Spleen (tissue), 11 donors: ENCODE measurements at regions not wholly inside any gene's neighbourhood (a gene's known extent, or its start where the extent isn't known, plus 50 kb on each side); places are given as distances from the start of the nearest gene placed in this dataset.

Experiments used
- DNase-seq: peaks from one replicate; pipeline ENCODE4 v3.0.0-alpha.2; 2020
- H3K27ac ChIP-seq, 8 donors: fragments of 200-600 bp; sonication (generic) in 7 of 8; 1 replicate in 4 of 8; 2 replicates in 4 of 8; pipeline versions ENCODE4 v1.5.0 to v1.8.0; 2016 to 2021; ENCODE audit warnings: inconsistent platforms in 4 of 8, mild to moderate bottlenecking in 4 of 8, moderate library complexity in 1 of 8
- H3K27me3 ChIP-seq, 7 donors: fragments of 200-600 bp; sonication (generic) in 6 of 7; replicated peaks in 1 of 7; 1 replicate in 4 of 7; 2 replicates in 3 of 7; pipeline versions ENCODE4 v1.5.0 to v1.8.0; 2016 to 2021; ENCODE audit warnings: inconsistent platforms in 3 of 7, mild to moderate bottlenecking in 1 of 7
- H3K36me3 ChIP-seq, 6 donors: fragments of 200-600 bp; sonication (generic) in 5 of 6; 1 replicate in 4 of 6; 2 replicates in 2 of 6; pipeline versions ENCODE4 v1.5.0 to v1.8.0; 2016 to 2021; ENCODE audit warnings: inconsistent platforms in 2 of 6
- H3K4me1 ChIP-seq, 6 donors: fragments of 200-600 bp; sonication (generic) in 5 of 6; 1 replicate in 3 of 6; 2 replicates in 3 of 6; pipeline versions ENCODE4 v1.5.0 to v1.8.0; 2016 to 2021; ENCODE audit warnings: inconsistent platforms in 3 of 6
- H3K4me3 ChIP-seq, 8 donors: fragments of 200-600 bp; sonication (generic) in 7 of 8; 1 replicate in 4 of 8; 2 replicates in 4 of 8; pipeline versions ENCODE4 v1.5.0 to v1.8.0; 2016 to 2021; ENCODE audit warnings: inconsistent platforms in 4 of 8, mild to moderate bottlenecking in 4 of 8, moderate library complexity in 2 of 8
- H3K9me3 ChIP-seq, 8 donors: fragments of 200-600 bp; sonication (generic) in 7 of 8; 1 replicate in 4 of 8; 2 replicates in 4 of 8; pipeline versions ENCODE4 v1.5.0 to v1.8.0; 2016 to 2021; ENCODE audit warnings: inconsistent platforms in 4 of 8
- POLR2A ChIP-seq, 3 donors: fragments of 450-650 bp; IDR thresholded peaks; one replicate each; pipeline ENCODE4 v1.5.1; 2017; ENCODE audit warnings: antibody characterized with exemption in 3 of 3, mild to moderate bottlenecking in 1 of 3
- POLR2AphosphoS5 ChIP-seq, 3 donors: sonication (generic); formaldehyde crosslinking; IDR thresholded peaks; one replicate each; pipeline ENCODE4 v1.5.1; 2017; ENCODE audit warnings: antibody characterized with exemption in 3 of 3
- WGBS, 5 donors: extraction: QIAGEN DNeasy Blood & Tissue Kit in 3 of 5; methylation state at CpG; one replicate each; pipeline versions ENCODE4 v1.1.5 to v1.1.7; 2013 to 2018; 5-methylcytosine and 5-hydroxymethylcytosine counted together
- intact Hi-C: fragments of 100-400 bp; cut with DNase I; formaldehyde crosslinking; loops from one replicate; pipeline ENCODE4 v1.15.0; 2023; ENCODE audit warnings: low total_unique reads
- TF ChIP-seq, protein P1 (sequence below), 11 experiments: fragments of 200-600 bp in 7 of 11; fragments of 450-650 bp in 4 of 11; sonication (generic) in 4 of 11; IDR thresholded peaks in 8 of 11; conservative IDR thresholded peaks in 3 of 11; 1 replicate in 7 of 11; 2 replicates in 4 of 11; pipeline versions ENCODE4 v1.4.0 to v1.8.0; 2016 to 2021; ENCODE audit warnings: antibody characterized with exemption in 11 of 11, inconsistent platforms in 4 of 11, mild to moderate bottlenecking in 1 of 11
- donor health status: healthy with polysubstance abuse.
- donor health status: DM: no; HTN: no; CAD: no; lungs with moderate emphysema.
- donor health status: DM: no; HTN: no; CAD: no.
- donor health status: Bipolar disorder and iron deficiency.
- donor health status: healthy.
- donor health status: DM: no; HTN: no; CAD: no.
- donor health status: DM: yes; HTN: yes; CAD: no.

- H3K36me3 ChIP-seq: no peaks in the 10 kb centered on the region
- H3K9me3 ChIP-seq: peaks cover 0 to 15% (median 5%) of the 10 kb centered on the region in 8 donors
- H3K27me3 ChIP-seq: no peaks in the 10 kb centered on the region
- H3K27ac ChIP-seq: no peak overlapping the region
- TF ChIP-seq POLR2A (IDR thresholded peaks at IDR 0.05) (no peak), POLR2AphosphoS5 (IDR thresholded peaks at IDR 0.05) (no peak)
- TF ChIP-seq, protein P1, sequence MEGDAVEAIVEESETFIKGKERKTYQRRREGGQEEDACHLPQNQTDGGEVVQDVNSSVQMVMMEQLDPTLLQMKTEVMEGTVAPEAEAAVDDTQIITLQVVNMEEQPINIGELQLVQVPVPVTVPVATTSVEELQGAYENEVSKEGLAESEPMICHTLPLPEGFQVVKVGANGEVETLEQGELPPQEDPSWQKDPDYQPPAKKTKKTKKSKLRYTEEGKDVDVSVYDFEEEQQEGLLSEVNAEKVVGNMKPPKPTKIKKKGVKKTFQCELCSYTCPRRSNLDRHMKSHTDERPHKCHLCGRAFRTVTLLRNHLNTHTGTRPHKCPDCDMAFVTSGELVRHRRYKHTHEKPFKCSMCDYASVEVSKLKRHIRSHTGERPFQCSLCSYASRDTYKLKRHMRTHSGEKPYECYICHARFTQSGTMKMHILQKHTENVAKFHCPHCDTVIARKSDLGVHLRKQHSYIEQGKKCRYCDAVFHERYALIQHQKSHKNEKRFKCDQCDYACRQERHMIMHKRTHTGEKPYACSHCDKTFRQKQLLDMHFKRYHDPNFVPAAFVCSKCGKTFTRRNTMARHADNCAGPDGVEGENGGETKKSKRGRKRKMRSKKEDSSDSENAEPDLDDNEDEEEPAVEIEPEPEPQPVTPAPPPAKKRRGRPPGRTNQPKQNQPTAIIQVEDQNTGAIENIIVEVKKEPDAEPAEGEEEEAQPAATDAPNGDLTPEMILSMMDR (IDR thresholded peaks at IDR 0.05 in 8 of 11, conservative IDR thresholded peaks at IDR 0.05 in 3 of 11): no peak
- H3K4me1 ChIP-seq: peaks cover 0 to 16% (median 12%) of the 10 kb centered on the region in 6 donors
- 81 to 95% (median 85%) methylated on average over 3 of the region's 3 CpGs for WGBS, 5 donors
- intact Hi-C loops: no loop called here
- no peak for DNase-seq
- H3K4me3 ChIP-seq: no peak overlapping the region
Observed at GRCh38 chr13:31962731-31963370, 68.7 kb upstream of the FRY start.

DNA sequence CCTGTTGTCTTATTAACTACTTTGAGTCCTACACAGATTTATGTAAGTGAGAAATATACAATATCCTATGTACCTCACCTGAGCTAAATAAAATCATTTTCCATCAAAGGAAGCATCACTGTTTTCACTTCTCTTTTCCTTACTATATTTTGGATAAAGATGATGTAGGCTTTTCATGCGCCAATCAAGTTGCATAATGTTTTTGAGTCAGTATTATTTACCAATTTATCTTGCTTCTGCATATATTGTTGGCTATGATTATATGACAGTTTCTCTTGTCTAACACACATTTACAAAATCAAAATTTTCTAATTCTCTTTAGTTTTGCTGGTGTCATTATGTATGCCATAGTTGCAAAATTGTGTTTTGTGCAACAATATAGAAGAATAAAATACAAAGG, 67.9 kb upstream of the FRY start:
- Histone ChIP-seq H3K27me3 (no peaks in the 10 kb centered on the region), H3K36me3 (no peaks in the 10 kb centered on the region), H3K27ac (no peak overlapping the region), H3K9me3 (peaks cover 0 to 14% (median 4%) of the 10 kb centered on the region in 8 donors), H3K4me1 (peaks cover 0 to 20% (median 13%) of the 10 kb centered on the region in 6 donors), H3K4me3 (no peak overlapping the region)
- DNase-seq: no peak
- TF ChIP-seq, protein P1 (IDR thresholded peaks at IDR 0.05 in 8 of 11, conservative IDR thresholded peaks at IDR 0.05 in 3 of 11): no peak
- TF ChIP-seq POLR2AphosphoS5 (IDR thresholded peaks at IDR 0.05) (no peak), POLR2A (IDR thresholded peaks at IDR 0.05) (no peak)
- intact Hi-C loops: no loop called here
- WGBS, 5 donors: 75 to 91% (median 83%) methylated on average over 1 of the region's 1 CpG

DNA sequence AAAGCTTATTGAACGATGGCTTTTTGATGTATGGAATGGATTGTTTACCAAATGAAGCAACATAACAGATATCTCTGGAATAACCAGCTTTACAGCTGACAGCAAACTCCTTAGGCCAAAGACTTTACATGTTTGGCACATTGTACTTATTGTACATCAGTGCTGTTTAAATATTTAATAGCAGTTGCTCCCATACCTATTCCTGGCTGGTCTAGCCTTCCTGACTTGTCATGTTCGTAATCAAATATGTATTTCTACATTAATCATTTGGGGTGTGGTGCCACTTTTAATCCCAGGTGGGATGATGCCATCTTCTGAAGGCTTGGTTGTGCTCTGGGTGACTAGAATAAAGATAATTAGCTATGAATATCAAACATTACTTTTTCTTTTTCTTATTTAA, 67.4 kb upstream of the FRY start:
- H3K36me3 ChIP-seq: no peaks in the 10 kb centered on the region
- H3K4me3 ChIP-seq: no peak overlapping the region
- TF ChIP-seq, protein P1 (IDR thresholded peaks at IDR 0.05 in 8 of 11, conservative IDR thresholded peaks at IDR 0.05 in 3 of 11): no peak
- TF ChIP-seq POLR2A (IDR thresholded peaks at IDR 0.05) (no peak), POLR2AphosphoS5 (IDR thresholded peaks at IDR 0.05) (no peak)
- peaks cover 0 to 22% (median 13%) of the 10 kb centered on the region in 6 donors for H3K4me1 ChIP-seq
- no peaks in the 10 kb centered on the region for H3K27me3 ChIP-seq
- 83 to 94% (median 90%) methylated on average over 2 of the region's 2 CpGs for WGBS, 5 donors
- no peak overlapping the region for H3K27ac ChIP-seq
- intact Hi-C loops: no loop called here
- H3K9me3 ChIP-seq: peaks cover 0 to 14% (median 4%) of the 10 kb centered on the region in 8 donors
- DNase-seq: no peak

DNA sequence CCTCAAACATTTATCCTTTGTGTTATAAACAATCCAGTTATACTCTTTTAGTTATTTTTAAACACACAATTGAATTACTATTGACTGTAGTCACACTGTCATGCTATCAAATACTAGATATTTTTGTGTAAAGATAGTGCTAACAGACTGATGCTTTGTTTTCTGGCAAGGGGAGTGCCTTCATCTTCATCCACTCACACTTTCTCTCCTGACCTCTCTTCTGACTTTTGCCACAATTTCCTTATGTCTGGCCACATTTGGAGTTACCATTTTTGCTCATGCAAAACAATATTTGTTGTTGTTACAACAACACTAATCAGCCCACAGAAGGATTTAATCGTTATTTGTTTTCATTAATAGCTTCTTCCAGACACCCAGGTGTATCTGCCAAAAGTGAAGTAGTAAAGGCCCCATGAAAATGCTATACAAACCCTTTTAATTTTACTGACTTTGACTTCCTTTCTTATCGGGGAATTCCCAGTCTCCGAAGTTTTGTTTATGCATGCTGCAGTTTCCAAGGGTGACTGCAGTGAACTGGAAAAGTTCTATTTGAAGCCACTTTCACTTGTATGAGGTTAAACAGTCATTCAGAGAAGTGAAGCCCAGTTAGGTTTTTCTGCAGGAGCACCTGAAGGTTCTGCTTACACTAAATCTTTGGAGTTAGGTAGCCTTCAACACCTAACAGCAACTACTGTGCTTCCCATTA, 66.1 kb upstream of the FRY start:
- no peak for TF ChIP-seq POLR2AphosphoS5 (IDR thresholded peaks at IDR 0.05)
- TF ChIP-seq POLR2A (IDR thresholded peaks at IDR 0.05): no peak
- TF ChIP-seq, protein P1 (IDR thresholded peaks at IDR 0.05 in 8 of 11, conservative IDR thresholded peaks at IDR 0.05 in 3 of 11): no peak
- 34 to 62% (median 43%) methylated on average over 3 of the region's 3 CpGs for WGBS, 5 donors
- Histone ChIP-seq H3K36me3 (no peaks in the 10 kb centered on the region), H3K27ac (peak overlapping the region in 5 of 8 donors; percentile 3 to 28 (median 19)), H3K27me3 (no peaks in the 10 kb centered on the region), H3K4me3 (no peak overlapping the region), H3K9me3 (peaks cover 0 to 14% (median 4%) of the 10 kb centered on the region in 8 donors), H3K4me1 (peaks cover 0 to 22% (median 13%) of the 10 kb centered on the region in 6 donors)
- intact Hi-C loops: no loop called here
- DNase-seq: no peak
